Spleen (tissue), 7 donors: ENCODE measurements at regions not wholly inside any gene's neighbourhood (a gene's known extent, or its start where the extent isn't known, plus 50 kb on each side); places are given as distances from the start of the nearest gene placed in this dataset.

ENCODE experiments used
- POLR2A ChIP-seq, 3 donors: fragments of 450-650 bp; IDR thresholded peaks; one replicate each; pipeline ENCODE4 v1.5.1; 2017; ENCODE audit warnings: antibody characterized with exemption in 3 of 3, mild to moderate bottlenecking in 1 of 3
- TF ChIP-seq, protein P1 (sequence below), 11 experiments: fragments of 200-600 bp in 7 of 11; fragments of 450-650 bp in 4 of 11; sonication (generic) in 4 of 11; IDR thresholded peaks in 8 of 11; conservative IDR thresholded peaks in 3 of 11; 1 replicate in 7 of 11; 2 replicates in 4 of 11; pipeline versions ENCODE4 v1.4.0 to v1.8.0; 2016 to 2021; ENCODE audit warnings: antibody characterized with exemption in 11 of 11, inconsistent platforms in 4 of 11, mild to moderate bottlenecking in 1 of 11
- donor health status: DM: no; HTN: no; CAD: no; lungs with moderate emphysema.
- donor health status: DM: no; HTN: no; CAD: no.
- donor health status: DM: no; HTN: no; CAD: no.

DNA sequence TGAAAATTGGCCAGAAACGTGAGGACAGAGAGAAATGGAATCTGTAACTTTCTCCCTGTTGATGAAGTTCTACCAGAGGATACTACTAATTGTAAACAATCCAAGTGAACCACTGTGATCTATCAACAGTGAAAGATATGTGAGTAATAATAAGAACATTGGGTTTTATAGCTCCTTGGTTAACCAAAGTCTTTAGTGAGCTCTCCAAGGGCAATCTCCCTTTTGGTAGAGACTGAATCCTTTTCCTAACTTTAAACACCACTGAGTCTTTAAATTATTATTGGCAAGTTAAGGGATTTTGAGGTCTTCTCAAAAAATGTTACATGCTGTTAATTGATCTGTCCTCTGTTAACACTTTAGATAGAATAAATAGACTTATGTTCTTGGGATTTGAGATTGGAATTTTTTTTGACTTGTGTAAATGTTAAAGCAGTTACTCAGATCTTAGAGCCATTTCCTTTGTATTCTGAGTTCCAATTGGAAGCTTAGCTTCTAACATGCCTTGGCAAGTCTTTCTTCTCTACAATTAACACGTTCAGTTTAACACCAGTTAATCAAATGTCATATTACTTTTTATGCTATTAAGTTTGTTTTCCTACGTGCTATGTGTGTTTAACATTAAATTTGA, 338.2 kb upstream of the DDHD1 start:
- TF ChIP-seq, protein P1, sequence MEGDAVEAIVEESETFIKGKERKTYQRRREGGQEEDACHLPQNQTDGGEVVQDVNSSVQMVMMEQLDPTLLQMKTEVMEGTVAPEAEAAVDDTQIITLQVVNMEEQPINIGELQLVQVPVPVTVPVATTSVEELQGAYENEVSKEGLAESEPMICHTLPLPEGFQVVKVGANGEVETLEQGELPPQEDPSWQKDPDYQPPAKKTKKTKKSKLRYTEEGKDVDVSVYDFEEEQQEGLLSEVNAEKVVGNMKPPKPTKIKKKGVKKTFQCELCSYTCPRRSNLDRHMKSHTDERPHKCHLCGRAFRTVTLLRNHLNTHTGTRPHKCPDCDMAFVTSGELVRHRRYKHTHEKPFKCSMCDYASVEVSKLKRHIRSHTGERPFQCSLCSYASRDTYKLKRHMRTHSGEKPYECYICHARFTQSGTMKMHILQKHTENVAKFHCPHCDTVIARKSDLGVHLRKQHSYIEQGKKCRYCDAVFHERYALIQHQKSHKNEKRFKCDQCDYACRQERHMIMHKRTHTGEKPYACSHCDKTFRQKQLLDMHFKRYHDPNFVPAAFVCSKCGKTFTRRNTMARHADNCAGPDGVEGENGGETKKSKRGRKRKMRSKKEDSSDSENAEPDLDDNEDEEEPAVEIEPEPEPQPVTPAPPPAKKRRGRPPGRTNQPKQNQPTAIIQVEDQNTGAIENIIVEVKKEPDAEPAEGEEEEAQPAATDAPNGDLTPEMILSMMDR (IDR thresholded peaks at IDR 0.05 in 8 of 11, conservative IDR thresholded peaks at IDR 0.05 in 3 of 11) = no peak
- no peak for TF ChIP-seq POLR2A (IDR thresholded peaks at IDR 0.05)
